GM21528 (cell line): ENCODE measurements at regions not wholly inside any gene's neighbourhood (a gene's known extent, or its start where the extent isn't known, plus 50 kb on each side); places are given as distances from the start of the nearest gene placed in this dataset.

Experiments
- ATAC-seq: cut with Tn5 transposase; IDR thresholded peaks from one replicate; pipeline ENCODE4 v1.9.1; 2021; ENCODE audit warnings: mild to moderate bottlenecking, moderate library complexity; ENCODE audit not compliant: unreplicated experiment, low FRiP score

GRCh38 chr1:194338241-194338948 is 1152.0 kb upstream of the B3GALT2 start:
- no peak for ATAC-seq

DNA sequence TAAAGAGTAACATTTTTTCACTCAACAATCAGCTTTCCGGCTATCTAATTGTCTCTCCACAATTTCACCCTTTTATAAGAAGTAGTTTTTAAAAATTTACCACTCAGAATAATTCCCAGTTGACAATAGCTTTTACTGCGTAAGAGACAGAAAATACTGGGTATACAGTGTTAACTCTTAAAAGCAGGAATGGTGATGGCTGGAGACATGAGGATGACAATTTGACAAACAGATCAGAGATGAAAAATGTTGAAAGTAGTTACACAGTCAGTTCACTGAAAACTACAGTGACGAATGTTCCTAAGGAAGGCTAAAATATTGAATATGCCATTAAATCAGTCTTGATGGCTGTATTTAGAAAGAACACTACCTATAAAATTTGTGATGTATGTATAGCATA is 1146.8 kb upstream of the B3GALT2 start:
- ATAC-seq: no peak

GRCh38 chr1:194331758-194332157 is 1145.3 kb upstream of the B3GALT2 start:
- no peak for ATAC-seq

DNA sequence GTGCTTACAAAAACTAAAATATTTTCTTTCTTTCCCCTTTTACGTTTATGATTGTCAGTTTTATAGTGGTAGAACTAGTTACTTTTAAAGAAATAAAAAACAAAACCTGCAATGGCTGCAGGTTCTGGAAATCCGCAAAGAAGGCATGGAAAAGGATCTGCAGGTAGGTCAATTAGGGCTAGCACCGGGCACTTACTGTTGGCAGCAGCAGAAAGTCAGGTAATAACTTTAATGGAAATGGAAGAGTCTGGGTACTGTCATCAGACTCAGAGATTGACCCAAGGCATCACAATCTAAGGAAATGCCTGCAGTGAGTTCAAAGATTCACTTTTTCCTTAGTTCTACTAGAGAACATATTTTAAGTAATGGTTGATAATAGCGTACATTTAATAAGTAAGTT is 1136.3 kb upstream of the B3GALT2 start:
- ATAC-seq: no peak

DNA sequence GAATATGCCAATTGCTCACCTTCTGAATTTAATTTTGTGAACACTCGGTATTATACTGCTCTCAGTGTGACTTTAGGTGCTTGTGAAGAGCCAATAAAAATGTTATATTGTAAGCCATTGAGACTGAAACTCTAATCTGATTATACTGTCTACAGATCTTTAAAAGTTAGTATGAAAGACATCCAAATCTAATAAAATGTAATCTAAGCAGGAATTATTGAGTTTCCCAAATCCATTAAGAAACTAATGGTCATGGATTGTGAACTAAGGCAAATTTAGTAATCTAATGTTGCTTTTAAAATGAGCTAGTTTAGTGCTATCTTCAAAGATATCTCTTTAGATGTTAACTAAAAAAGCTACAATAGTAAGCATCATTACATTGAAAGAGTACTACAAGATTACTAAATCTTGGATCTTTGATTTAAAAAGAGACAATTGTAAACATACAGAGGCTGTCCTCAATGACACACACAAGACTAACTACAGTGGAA is 1132.4 kb upstream of the B3GALT2 start:
- no peak for ATAC-seq

- ATAC-seq: no peak
Measured at GRCh38 chr1:194309697-194310096, 1123.3 kb upstream of the B3GALT2 start.

- ATAC-seq: no peak
Measured at GRCh38 chr1:194309269-194309668, 1122.9 kb upstream of the B3GALT2 start.

DNA sequence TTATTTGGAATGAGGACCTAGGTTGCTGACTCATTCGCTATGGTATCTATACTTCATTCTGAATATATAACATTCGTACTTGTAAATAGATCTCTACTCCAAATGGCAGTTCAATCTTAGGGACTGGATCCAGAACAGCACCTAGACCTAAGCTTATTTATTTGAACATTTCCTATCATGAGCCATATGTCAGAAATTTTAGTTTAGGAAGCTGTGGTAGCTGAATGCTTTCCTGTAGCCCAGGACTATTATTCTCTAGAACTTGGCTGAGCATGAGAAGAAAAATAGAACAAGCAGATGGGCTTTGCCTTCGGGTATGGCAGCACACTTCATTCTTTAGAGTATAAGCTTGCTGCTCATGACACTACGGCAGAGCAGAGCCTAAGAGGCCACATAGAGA is 1114.4 kb upstream of the B3GALT2 start:
- no peak for ATAC-seq

DNA sequence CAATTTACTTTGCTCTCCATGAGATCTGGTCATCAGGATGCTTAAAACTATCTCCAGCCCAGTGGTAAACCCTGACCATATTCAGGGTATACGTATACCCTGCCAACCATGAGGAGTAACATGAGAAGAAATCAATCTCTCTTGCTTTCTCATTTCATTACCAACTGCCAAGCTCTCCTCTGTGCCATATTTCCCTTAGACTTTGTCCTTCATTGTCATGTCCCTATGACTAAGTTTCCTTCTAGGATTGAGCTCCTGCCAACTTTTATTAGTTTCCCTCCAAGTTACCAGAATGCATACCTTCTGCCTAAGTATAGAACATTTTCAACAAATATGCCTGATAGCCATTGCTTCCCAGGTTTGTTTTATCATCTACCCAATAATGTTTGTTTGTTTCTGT is 1113.9 kb upstream of the B3GALT2 start:
- no peak for ATAC-seq

DNA sequence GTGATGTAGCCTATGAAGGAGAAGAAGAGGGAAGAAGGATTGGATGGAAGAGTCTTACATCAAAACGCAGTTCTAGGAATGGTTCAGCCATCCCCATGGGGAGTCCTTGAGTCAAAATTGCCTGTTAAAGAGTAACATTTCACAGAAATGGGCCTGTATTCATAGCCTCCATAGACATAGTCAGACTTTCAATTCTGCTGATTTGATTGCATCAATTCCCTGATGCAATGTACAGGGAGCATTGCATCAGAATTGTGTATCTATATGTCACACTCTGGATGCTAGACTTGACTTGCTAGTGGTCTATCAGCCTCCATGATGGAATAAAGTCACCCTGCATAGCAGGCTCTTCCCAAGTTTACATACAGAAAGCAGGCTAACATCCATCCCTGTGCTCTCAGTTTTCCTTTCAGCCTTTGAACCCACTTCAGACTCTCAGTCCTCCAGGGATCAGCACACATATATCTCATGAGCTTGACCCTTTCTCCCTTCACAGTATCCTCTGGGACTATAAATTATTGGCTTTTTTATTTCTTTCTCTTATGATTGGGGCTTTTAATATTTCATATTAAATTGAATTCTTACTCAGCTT is 1111.7 kb upstream of the B3GALT2 start:
- no peak for ATAC-seq

DNA sequence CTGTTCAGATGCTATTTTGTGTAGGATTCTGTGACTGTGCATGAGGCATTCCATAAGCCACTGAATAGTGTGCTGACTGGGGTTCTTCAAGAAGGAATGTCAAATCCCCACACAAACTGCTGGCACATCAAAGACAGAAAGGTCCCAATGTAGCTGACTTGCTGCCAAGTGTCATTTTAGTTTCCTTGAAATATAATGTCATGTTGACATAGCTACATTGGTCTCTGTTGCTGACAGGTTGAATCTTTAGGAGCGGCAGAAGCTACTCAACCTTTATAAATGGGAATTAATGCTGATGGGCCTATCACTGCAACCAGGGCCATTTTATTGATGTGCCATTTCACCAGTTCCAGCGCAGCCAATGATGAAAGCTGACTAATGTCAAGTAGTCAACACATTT is 1110.7 kb upstream of the B3GALT2 start:
- ATAC-seq: no peak

DNA sequence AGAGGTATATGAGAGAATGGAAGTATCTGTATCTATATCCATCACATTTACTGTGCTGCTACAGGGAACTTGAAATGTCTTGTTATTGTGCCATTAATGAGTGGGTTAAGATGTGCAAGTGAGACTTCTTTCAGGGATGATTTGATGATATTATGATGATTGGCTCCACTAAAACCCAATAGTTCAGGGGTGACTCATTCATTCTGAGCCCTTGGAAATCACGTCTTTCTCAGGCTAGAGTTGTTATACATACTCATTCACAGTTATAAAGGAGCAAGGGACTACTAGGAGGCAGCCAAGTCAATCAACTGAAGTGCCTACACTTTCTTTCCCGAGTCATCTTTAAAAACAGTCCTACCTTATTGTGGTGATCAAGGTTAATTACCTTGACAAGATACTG is 1109.8 kb upstream of the B3GALT2 start:
- no peak for ATAC-seq

GRCh38 chr1:194295685-194296084 is 1109.3 kb upstream of the B3GALT2 start:
- ATAC-seq: peak; percentile 94

GRCh38 chr1:194293851-194294405 is 1107.5 kb upstream of the B3GALT2 start:
- no peak for ATAC-seq

GRCh38 chr1:194292966-194293365 is 1106.6 kb upstream of the B3GALT2 start:
- no peak for ATAC-seq

GRCh38 chr1:194289569-194290266 is 1103.3 kb upstream of the B3GALT2 start:
- ATAC-seq: peak; percentile 99

DNA sequence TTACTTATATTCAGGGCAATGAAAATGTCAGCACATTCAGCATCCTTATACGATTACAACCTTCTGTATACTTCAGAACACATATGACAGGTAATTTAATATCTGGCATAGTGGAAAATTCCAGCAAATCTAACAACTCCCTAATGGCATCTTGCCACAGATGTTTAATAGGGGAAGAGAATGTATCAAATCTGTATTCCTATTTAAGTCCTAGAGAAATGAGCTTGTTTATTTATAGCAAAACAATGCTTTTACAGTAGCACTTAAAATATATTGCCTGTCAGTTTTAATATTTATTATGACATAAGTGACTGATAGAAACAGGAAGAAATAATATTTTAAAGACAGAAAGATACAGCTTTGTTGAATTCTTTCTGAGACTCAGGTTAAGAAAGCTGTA is 1101.8 kb upstream of the B3GALT2 start:
- no peak for ATAC-seq

GRCh38 chr1:194281376-194281775 is 1095.0 kb upstream of the B3GALT2 start:
- no peak for ATAC-seq

DNA sequence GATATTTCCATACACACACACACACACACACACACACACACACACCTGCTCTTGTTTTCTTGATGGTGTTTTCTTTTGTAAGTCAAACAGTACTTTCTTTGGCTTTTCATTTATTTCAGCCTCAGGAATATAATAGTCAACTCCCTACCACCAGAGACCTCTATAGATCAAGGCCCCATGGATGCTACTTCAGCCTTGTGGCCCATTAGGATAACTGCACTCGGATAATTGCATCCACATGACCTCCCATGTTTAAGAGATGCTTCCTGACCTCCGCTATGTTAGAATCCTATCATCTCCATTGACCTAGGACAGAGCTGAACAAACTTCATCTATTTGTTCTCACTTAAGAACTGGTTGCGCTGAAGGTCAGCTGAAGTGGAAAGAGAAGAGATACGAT is 1094.0 kb upstream of the B3GALT2 start:
- no peak for ATAC-seq

DNA sequence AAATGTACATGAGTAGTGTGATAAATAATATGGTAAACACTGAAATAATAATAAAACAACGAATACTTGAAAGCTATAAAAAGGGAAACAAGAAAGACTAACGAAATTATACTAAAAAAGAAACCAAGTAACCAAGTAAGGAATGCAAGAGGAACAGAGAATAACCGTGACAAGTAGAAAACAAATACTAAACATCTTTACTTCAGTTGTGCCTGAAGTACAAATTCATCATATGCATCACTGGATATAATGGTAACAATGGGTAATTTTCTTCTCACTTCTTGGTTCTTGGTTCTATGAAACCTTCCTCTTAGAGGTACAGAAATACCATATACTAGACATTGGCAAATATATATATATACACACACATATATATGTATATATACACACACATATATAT is 1093.6 kb upstream of the B3GALT2 start:
- ATAC-seq: peak; percentile 91

GRCh38 chr1:194277927-194278326 is 1091.5 kb upstream of the B3GALT2 start:
- peak; percentile 40 for ATAC-seq
